GM23338 (cell line): ENCODE measurements at regions not wholly inside any gene's neighbourhood (a gene's known extent, or its start where the extent isn't known, plus 50 kb on each side); places are given as distances from the start of the nearest gene placed in this dataset.

Experiments used
- ATAC-seq: fragments of 200-7000 bp; cut with Tn5 transposase; 3 replicates; pipeline ENCODE4 v1.9.1; 2020
- DNase-seq: peaks from one replicate; pipeline ENCODE4 v3.0.0-alpha.2; 2015; ENCODE audit warnings: low spot score
- H2AFZ ChIP-seq: fragments of 200-600 bp; sonication (generic); 2 replicates; pipeline ENCODE4 v1.8.0; 2016; ENCODE audit warnings: antibody characterized with exemption, mild to moderate bottlenecking, moderate library complexity
- H3F3A ChIP-seq: fragments of 200-600 bp; sonication (generic); replicated peaks from 2 replicates; pipeline ENCODE4 v1.8.0; 2017; ENCODE audit warnings: antibody characterized with exemption, mixed run types, low read depth
- H3K27ac ChIP-seq: fragments of 200-600 bp; sonication (generic); 2 replicates; pipeline ENCODE4 v1.6.1; 2016; ENCODE audit warnings: low read depth
- H3K27me3 ChIP-seq: fragments of 200-600 bp; sonication (generic); 2 replicates; pipeline ENCODE4 v1.8.0; 2016; ENCODE audit warnings: mild to moderate bottlenecking, mixed run types, moderate library complexity; ENCODE audit not compliant: insufficient read depth
- H3K36me3 ChIP-seq: fragments of 200-600 bp; sonication (generic); 2 replicates; pipeline ENCODE4 v1.8.0; 2016; ENCODE audit warnings: mild to moderate bottlenecking; ENCODE audit not compliant: insufficient read depth
- H3K4me1 ChIP-seq: fragments of 200-600 bp; sonication (generic); 2 replicates; pipeline ENCODE4 v1.8.0; 2016; ENCODE audit warnings: mild to moderate bottlenecking, moderate library complexity; ENCODE audit not compliant: insufficient read depth
- H3K4me2 ChIP-seq: fragments of 200-600 bp; sonication (generic); 2 replicates; pipeline ENCODE4 v1.7.1; 2017; ENCODE audit warnings: mixed run types
- H3K4me3 ChIP-seq: fragments of 200-600 bp; sonication (generic); 2 replicates; pipeline ENCODE4 v1.6.1; 2016; ENCODE audit warnings: mixed run types
- H3K79me2 ChIP-seq: fragments of 200-600 bp; sonication (generic); replicated peaks from 2 replicates; pipeline ENCODE4 v1.8.0; 2017; ENCODE audit warnings: mild to moderate bottlenecking; ENCODE audit not compliant: insufficient read depth
- H3K9me2 ChIP-seq: fragments of 200-600 bp; sonication (generic); 2 replicates; pipeline ENCODE4 v1.8.0; 2017; ENCODE audit not compliant: insufficient read depth
- H4K20me1 ChIP-seq: fragments of 200-600 bp; sonication (generic); replicated peaks from 2 replicates; pipeline ENCODE4 v1.8.0; 2017; ENCODE audit warnings: mild to moderate bottlenecking; ENCODE audit not compliant: insufficient read depth
- H3K27ac Mint-ChIP-seq: 2 replicates; pipeline ENCODE4 v1.8.0; 2020; ENCODE audit warnings: inconsistent platforms, mild to moderate bottlenecking, moderate library complexity, mixed read lengths
- H3K27me3 Mint-ChIP-seq: 3 replicates; pipeline ENCODE4 v1.8.0; 2022; ENCODE audit warnings: low read depth, mild to moderate bottlenecking, moderate library complexity, mixed read lengths, inconsistent platforms; ENCODE audit not compliant: insufficient read depth, poor library complexity
- H3K36me3 Mint-ChIP-seq: 3 replicates; pipeline ENCODE4 v1.8.0; 2021; ENCODE audit warnings: low read depth, mild to moderate bottlenecking, inconsistent platforms, moderate library complexity, mixed read lengths
- H3K4me1 Mint-ChIP-seq: 3 replicates; pipeline ENCODE4 v1.8.0; 2020; ENCODE audit warnings: mild to moderate bottlenecking, inconsistent platforms, mixed read lengths
- H3K4me3 Mint-ChIP-seq: 3 replicates; pipeline ENCODE4 v1.8.0; 2021; ENCODE audit warnings: moderate library complexity, mild to moderate bottlenecking, inconsistent platforms, mixed read lengths
- H3K9me3 Mint-ChIP-seq: 3 replicates; pipeline ENCODE4 v1.8.0; 2020; ENCODE audit warnings: moderate library complexity, mild to moderate bottlenecking, inconsistent platforms, mixed read lengths
- CREB1 ChIP-seq: fragments of 250-450 bp; sonication (Bioruptor Pico); IDR thresholded peaks from 2 replicates; pipeline ENCODE4 v1.5.0; 2020; ENCODE audit warnings: low read depth, mild to moderate bottlenecking, moderate library complexity
- EZH2 ChIP-seq: fragments of 200-600 bp; sonication (generic); IDR thresholded peaks from one replicate; pipeline ENCODE4 v1.8.0; 2017; ENCODE audit warnings: antibody characterized with exemption, mild to moderate bottlenecking, low read depth; ENCODE audit not compliant: unreplicated experiment
- EZH2phosphoT487 ChIP-seq: fragments of 200-600 bp; sonication (generic); IDR thresholded peaks from one replicate; pipeline ENCODE4 v1.8.1; 2018; ENCODE audit warnings: antibody characterized with exemption; ENCODE audit not compliant: unreplicated experiment
- JUNB ChIP-seq: IDR thresholded peaks from one replicate; pipeline ENCODE4 v1.6.1; 2016; ENCODE audit warnings: antibody characterized with exemption; ENCODE audit not compliant: unreplicated experiment
- NANOG ChIP-seq: IDR thresholded peaks from 2 replicates; pipeline ENCODE4 v1.6.1; 2016; ENCODE audit warnings: antibody characterized with exemption, borderline replicate concordance
- STAT1 ChIP-seq: IDR thresholded peaks from one replicate; pipeline ENCODE4 v1.6.1; 2016; ENCODE audit warnings: antibody characterized with exemption; ENCODE audit not compliant: unreplicated experiment
- ZNF114 ChIP-seq: fragments of 250-450 bp; sonication (Bioruptor Pico); IDR thresholded peaks from 2 replicates; pipeline ENCODE4 v1.5.0; 2020; ENCODE audit warnings: mild to moderate bottlenecking, moderate library complexity
- TF ChIP-seq, protein P1 (sequence below): IDR thresholded peaks from 2 replicates; pipeline ENCODE4 v1.6.1; 2016; ENCODE audit warnings: antibody characterized with exemption
- TF ChIP-seq, protein P2 (sequence below): fragments of 250-450 bp; sonication (Bioruptor Pico); IDR thresholded peaks from 2 replicates; pipeline ENCODE4 v1.5.0; 2020; ENCODE audit warnings: mild to moderate bottlenecking, moderate library complexity
- TF ChIP-seq, protein P3 (sequence below): IDR thresholded peaks from one replicate; pipeline ENCODE4 v1.6.1; 2018; ENCODE audit warnings: antibody characterized with exemption; ENCODE audit not compliant: unreplicated experiment

DNA sequence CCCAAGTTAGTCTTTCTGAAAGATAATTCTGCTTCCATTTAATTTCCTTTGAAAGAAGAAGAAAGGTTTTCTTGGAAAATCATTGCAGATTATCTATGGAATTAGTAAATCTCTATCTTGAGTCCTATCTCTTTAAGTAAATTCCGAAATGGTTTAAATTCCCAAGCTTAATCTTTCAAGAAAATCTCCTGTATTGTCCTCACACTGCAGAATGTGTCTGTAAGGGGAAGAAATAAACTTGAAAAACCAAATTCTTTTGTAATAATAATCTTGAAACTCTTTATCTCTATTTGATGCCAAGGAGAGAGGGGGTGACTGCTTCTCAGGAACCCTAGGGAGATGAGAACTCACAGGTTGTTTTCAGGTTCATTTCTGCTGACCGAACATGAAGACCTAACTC is 150.8 kb upstream of the ARHGAP28 start:
- H3K4me1 ChIP-seq, result no peaks in the 10 kb centered on the region
- TF ChIP-seq, protein P1, sequence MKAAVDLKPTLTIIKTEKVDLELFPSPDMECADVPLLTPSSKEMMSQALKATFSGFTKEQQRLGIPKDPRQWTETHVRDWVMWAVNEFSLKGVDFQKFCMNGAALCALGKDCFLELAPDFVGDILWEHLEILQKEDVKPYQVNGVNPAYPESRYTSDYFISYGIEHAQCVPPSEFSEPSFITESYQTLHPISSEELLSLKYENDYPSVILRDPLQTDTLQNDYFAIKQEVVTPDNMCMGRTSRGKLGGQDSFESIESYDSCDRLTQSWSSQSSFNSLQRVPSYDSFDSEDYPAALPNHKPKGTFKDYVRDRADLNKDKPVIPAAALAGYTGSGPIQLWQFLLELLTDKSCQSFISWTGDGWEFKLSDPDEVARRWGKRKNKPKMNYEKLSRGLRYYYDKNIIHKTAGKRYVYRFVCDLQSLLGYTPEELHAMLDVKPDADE, result no peak
- H3K27me3 ChIP-seq, result no peaks in the 10 kb centered on the region
- Mint-ChIP-seq H3K27me3 (no peaks in the 10 kb centered on the region), H3K36me3 (peaks cover 3% of the 10 kb centered on the region; the same call in 2 of the 3 replicates), H3K4me3 (no peak overlapping the region), H3K4me1 (no peaks in the 10 kb centered on the region; the same call in 1 of the 3 replicates), H3K27ac (no peak overlapping the region), H3K9me3 (peaks cover 1% of the 10 kb centered on the region; the same call in 1 of the 3 replicates)
- H3K27ac ChIP-seq, result no peak overlapping the region
- no peak for DNase-seq
- no peaks in the 10 kb centered on the region for H3F3A ChIP-seq
- H3K4me2 ChIP-seq, result no peak overlapping the region
- no peak overlapping the region for H3K4me3 ChIP-seq
- H3K9me2 ChIP-seq, result no peaks in the 10 kb centered on the region
- no peak overlapping the region for H2AFZ ChIP-seq
- no peak for ATAC-seq
- H4K20me1 ChIP-seq, result no peaks in the 10 kb centered on the region
- H3K36me3 ChIP-seq, result no peaks in the 10 kb centered on the region
- H3K79me2 ChIP-seq, result no peaks in the 10 kb centered on the region

DNA sequence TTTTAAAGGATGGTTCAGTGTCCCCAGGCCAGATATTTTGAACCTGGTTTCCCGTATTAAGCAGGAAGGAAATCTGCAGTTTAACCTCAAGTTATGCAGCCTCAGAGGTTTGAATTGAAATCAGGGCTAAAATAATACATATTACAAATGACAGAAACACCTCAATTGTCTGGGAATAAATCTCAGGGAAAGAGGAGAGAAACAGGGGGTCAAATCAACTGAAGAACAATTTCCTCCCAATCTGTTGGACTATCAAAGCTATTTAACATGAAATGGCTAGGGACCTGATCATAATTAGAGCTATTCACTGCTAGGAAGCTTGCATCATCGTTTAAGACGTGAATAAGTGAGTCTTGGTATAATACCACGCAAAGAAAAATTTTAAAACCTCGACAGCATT is 150.0 kb upstream of the ARHGAP28 start:
- no peaks in the 10 kb centered on the region for H3K27me3 Mint-ChIP-seq
- peaks cover 3% of the 10 kb centered on the region; the same call in 2 of the 3 replicates for H3K36me3 Mint-ChIP-seq
- H3K27ac Mint-ChIP-seq, result no peak overlapping the region
- H3K9me2 ChIP-seq, result no peaks in the 10 kb centered on the region
- no peaks in the 10 kb centered on the region for H3K4me1 ChIP-seq
- H3K9me3 Mint-ChIP-seq, result peaks cover 8% of the 10 kb centered on the region; the same call in 2 of the 3 replicates
- ATAC-seq (no peak), DNase-seq (no peak)
- no peaks in the 10 kb centered on the region for H3F3A ChIP-seq
- no peak overlapping the region for H3K27ac ChIP-seq
- H2AFZ ChIP-seq, result no peak overlapping the region
- H3K79me2 ChIP-seq, result no peaks in the 10 kb centered on the region
- H3K4me3 ChIP-seq, result no peak overlapping the region
- no peaks in the 10 kb centered on the region; the same call in 2 of the 3 replicates for H3K4me1 Mint-ChIP-seq
- H3K4me2 ChIP-seq, result no peak overlapping the region
- no peaks in the 10 kb centered on the region for H3K36me3 ChIP-seq
- H4K20me1 ChIP-seq, result no peaks in the 10 kb centered on the region
- H3K4me3 Mint-ChIP-seq, result no peak overlapping the region
- no peaks in the 10 kb centered on the region for H3K27me3 ChIP-seq
- TF ChIP-seq JUNB (no peak), NANOG (no peak), EZH2phosphoT487 (no peak), ZNF114 (CRISPR knock-in tag) (no peak), STAT1 (no peak), EZH2 (no peak), CREB1 (CRISPR knock-in tag) (no peak)
- TF ChIP-seq, protein P2, sequence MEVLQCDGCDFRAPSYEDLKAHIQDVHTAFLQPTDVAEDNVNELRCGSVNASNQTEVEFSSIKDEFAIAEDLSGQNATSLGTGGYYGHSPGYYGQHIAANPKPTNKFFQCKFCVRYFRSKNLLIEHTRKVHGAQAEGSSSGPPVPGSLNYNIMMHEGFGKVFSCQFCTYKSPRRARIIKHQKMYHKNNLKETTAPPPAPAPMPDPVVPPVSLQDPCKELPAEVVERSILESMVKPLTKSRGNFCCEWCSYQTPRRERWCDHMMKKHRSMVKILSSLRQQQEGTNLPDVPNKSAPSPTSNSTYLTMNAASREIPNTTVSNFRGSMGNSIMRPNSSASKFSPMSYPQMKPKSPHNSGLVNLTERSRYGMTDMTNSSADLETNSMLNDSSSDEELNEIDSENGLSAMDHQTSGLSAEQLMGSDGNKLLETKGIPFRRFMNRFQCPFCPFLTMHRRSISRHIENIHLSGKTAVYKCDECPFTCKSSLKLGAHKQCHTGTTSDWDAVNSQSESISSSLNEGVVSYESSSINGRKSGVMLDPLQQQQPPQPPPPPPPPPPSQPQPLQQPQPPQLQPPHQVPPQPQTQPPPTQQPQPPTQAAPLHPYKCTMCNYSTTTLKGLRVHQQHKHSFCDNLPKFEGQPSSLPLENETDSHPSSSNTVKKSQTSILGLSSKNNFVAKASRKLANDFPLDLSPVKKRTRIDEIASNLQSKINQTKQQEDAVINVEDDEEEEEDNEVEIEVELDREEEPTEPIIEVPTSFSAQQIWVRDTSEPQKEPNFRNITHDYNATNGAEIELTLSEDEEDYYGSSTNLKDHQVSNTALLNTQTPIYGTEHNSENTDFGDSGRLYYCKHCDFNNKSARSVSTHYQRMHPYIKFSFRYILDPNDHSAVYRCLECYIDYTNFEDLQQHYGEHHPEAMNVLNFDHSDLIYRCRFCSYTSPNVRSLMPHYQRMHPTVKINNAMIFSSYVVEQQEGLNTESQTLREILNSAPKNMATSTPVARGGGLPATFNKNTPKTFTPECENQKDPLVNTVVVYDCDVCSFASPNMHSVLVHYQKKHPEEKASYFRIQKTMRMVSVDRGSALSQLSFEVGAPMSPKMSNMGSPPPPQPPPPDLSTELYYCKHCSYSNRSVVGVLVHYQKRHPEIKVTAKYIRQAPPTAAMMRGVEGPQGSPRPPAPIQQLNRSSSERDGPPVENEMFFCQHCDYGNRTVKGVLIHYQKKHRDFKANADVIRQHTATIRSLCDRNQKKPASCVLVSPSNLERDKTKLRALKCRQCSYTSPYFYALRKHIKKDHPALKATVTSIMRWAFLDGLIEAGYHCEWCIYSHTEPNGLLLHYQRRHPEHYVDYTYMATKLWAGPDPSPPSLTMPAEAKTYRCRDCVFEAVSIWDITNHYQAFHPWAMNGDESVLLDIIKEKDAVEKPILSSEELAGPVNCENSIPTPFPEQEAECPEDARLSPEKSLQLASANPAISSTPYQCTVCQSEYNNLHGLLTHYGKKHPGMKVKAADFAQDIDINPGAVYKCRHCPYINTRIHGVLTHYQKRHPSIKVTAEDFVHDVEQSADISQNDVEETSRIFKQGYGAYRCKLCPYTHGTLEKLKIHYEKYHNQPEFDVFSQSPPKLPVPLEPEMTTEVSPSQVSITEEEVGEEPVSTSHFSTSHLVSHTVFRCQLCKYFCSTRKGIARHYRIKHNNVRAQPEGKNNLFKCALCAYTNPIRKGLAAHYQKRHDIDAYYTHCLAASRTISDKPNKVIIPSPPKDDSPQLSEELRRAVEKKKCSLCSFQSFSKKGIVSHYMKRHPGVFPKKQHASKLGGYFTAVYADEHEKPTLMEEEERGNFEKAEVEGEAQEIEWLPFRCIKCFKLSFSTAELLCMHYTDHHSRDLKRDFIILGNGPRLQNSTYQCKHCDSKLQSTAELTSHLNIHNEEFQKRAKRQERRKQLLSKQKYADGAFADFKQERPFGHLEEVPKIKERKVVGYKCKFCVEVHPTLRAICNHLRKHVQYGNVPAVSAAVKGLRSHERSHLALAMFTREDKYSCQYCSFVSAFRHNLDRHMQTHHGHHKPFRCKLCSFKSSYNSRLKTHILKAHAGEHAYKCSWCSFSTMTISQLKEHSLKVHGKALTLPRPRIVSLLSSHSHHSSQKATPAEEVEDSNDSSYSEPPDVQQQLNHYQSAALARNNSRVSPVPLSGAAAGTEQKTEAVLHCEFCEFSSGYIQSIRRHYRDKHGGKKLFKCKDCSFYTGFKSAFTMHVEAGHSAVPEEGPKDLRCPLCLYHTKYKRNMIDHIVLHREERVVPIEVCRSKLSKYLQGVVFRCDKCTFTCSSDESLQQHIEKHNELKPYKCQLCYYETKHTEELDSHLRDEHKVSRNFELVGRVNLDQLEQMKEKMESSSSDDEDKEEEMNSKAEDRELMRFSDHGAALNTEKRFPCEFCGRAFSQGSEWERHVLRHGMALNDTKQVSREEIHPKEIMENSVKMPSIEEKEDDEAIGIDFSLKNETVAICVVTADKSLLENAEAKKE (CRISPR knock-in tag), result no peak
- TF ChIP-seq, protein P1, result no peak
- TF ChIP-seq, protein P3, sequence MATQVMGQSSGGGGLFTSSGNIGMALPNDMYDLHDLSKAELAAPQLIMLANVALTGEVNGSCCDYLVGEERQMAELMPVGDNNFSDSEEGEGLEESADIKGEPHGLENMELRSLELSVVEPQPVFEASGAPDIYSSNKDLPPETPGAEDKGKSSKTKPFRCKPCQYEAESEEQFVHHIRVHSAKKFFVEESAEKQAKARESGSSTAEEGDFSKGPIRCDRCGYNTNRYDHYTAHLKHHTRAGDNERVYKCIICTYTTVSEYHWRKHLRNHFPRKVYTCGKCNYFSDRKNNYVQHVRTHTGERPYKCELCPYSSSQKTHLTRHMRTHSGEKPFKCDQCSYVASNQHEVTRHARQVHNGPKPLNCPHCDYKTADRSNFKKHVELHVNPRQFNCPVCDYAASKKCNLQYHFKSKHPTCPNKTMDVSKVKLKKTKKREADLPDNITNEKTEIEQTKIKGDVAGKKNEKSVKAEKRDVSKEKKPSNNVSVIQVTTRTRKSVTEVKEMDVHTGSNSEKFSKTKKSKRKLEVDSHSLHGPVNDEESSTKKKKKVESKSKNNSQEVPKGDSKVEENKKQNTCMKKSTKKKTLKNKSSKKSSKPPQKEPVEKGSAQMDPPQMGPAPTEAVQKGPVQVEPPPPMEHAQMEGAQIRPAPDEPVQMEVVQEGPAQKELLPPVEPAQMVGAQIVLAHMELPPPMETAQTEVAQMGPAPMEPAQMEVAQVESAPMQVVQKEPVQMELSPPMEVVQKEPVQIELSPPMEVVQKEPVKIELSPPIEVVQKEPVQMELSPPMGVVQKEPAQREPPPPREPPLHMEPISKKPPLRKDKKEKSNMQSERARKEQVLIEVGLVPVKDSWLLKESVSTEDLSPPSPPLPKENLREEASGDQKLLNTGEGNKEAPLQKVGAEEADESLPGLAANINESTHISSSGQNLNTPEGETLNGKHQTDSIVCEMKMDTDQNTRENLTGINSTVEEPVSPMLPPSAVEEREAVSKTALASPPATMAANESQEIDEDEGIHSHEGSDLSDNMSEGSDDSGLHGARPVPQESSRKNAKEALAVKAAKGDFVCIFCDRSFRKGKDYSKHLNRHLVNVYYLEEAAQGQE, result no peak
